B cell (primary cell): ENCODE measurements at regions not wholly inside any gene's neighbourhood (a gene's known extent, or its start where the extent isn't known, plus 50 kb on each side); places are given as distances from the start of the nearest gene placed in this dataset.

Experiments
- ATAC-seq: fragments of 200-7000 bp; cut with Tn5 transposase; one replicate; pipeline ENCODE4 v1.10.0; 2021; ENCODE audit warnings: low read depth, mild to moderate bottlenecking, moderate number of reproducible peaks, moderate library complexity
- CTCF ChIA-PET: fragments of 350-600 bp; sonication (Branson Sonifier 250); formaldehyde crosslinking; loops from one replicate; lab custom pipeline; 2021; ENCODE audit warnings: antibody characterized with exemption, inconsistent platforms; lab: Charles Lee
- POLR2A ChIA-PET: fragments of 350-600 bp; sonication (Branson Sonifier 250); formaldehyde crosslinking; loops from one replicate; lab custom pipeline; 2021; ENCODE audit warnings: antibody characterized with exemption; lab: Charles Lee
- DNase-seq: peaks from one replicate; pipeline ENCODE4 v3.0.0; 2013
- H2AFZ ChIP-seq: 2 replicates; pipeline ENCODE4 v1.6.1; 2012; ENCODE audit warnings: mild to moderate bottlenecking, low read depth, low read length; ENCODE audit not compliant: insufficient read depth, poor library complexity, severe bottlenecking
- H3K27ac ChIP-seq, 2 donors: 1 replicate in 1 of 2; 2 replicates in 1 of 2; pipeline ENCODE4 v1.5.1; 2012 to 2013; ENCODE audit warnings: low read length in 2 of 2, mild to moderate bottlenecking in 2 of 2, moderate library complexity in 1 of 2
- H3K27me3 ChIP-seq, 4 experiments: fragments of 200-600 bp in 1 of 4; sonication (generic) in 1 of 4; replicated peaks in 1 of 4; 1 replicate in 2 of 4; 2 replicates in 2 of 4; pipeline versions ENCODE4 v1.6.1 to v1.7.0; 2013 to 2016; ENCODE audit warnings: low read length in 3 of 4, mild to moderate bottlenecking in 2 of 4, mixed read lengths in 1 of 4, moderate library complexity in 1 of 4; ENCODE audit not compliant: insufficient read depth in 4 of 4, control insufficient read depth in 3 of 4; ENCODE audit errors: control extremely low read depth in 1 of 4
- H3K36me3 ChIP-seq, 2 experiments: replicated peaks in 1 of 2; 1 replicate in 1 of 2; 2 replicates in 1 of 2; pipeline versions ENCODE4 v1.6.1 to v1.7.1; 2013; ENCODE audit warnings: low read length in 1 of 2; ENCODE audit not compliant: insufficient read depth in 2 of 2, control insufficient read depth in 1 of 2; ENCODE audit errors: control extremely low read depth in 1 of 2, extremely low read depth in 1 of 2
- H3K4me1 ChIP-seq, 2 donors: fragments of 200-600 bp in 1 of 2; sonication (generic) in 1 of 2; 1 replicate in 1 of 2; 2 replicates in 1 of 2; pipeline versions ENCODE4 v1.5.1 to v1.6.1; 2013 to 2017; ENCODE audit warnings: low read length in 2 of 2; ENCODE audit not compliant: control insufficient read depth in 2 of 2, insufficient read depth in 2 of 2
- H3K4me2 ChIP-seq: replicated peaks from 2 replicates; pipeline ENCODE3; 2012; ENCODE audit warnings: mild to moderate bottlenecking, low read depth, low read length; ENCODE audit not compliant: poor library complexity, severe bottlenecking
- H3K4me3 ChIP-seq, 5 experiments: fragments of 200-600 bp in 1 of 5; sonication (generic) in 1 of 5; 1 replicate in 3 of 5; 2 replicates in 2 of 5; pipeline versions ENCODE4 v1.5.1 to v1.7.0; 2011 to 2016; ENCODE audit warnings: low read length in 4 of 5, mild to moderate bottlenecking in 4 of 5, low read depth in 2 of 5, control low read depth in 1 of 5, moderate library complexity in 1 of 5; ENCODE audit not compliant: insufficient read depth in 1 of 5; ENCODE audit errors: control extremely low read depth in 1 of 5, extremely low read depth in 1 of 5
- H3K79me2 ChIP-seq: fragments of 200-600 bp; sonication (generic); one replicate; pipeline ENCODE4 v1.6.0; 2016; ENCODE audit warnings: low read length; ENCODE audit not compliant: control insufficient read depth, insufficient read depth
- H3K9ac ChIP-seq: fragments of 200-600 bp; sonication (generic); 2 replicates; pipeline ENCODE4 v1.6.1; 2017; ENCODE audit warnings: mild to moderate bottlenecking, low read length, moderate library complexity
- H3K9me3 ChIP-seq, 3 donors: one replicate each; pipeline versions ENCODE4 v1.6.1 to v1.7.1; 2013; ENCODE audit warnings: low read length in 2 of 3; ENCODE audit not compliant: control insufficient read depth in 2 of 3, insufficient read depth in 1 of 3; ENCODE audit errors: control extremely low read depth in 1 of 3
- H4K20me1 ChIP-seq: 2 replicates; pipeline ENCODE4 v1.6.0; 2012; ENCODE audit warnings: mild to moderate bottlenecking, low read length; ENCODE audit not compliant: insufficient read depth, control insufficient read depth, poor library complexity, severe bottlenecking
- H3K27ac Mint-ChIP-seq: one replicate; pipeline ENCODE4 v1.8.0; 2021; ENCODE audit warnings: mixed read lengths
- H3K27me3 Mint-ChIP-seq: one replicate; pipeline ENCODE4 v1.8.0; 2021; ENCODE audit warnings: mixed read lengths
- H3K4me1 Mint-ChIP-seq: one replicate; pipeline ENCODE4 v1.8.0; 2021; ENCODE audit warnings: mixed read lengths
- H3K4me3 Mint-ChIP-seq: one replicate; pipeline ENCODE4 v1.8.0; 2021; ENCODE audit warnings: mixed read lengths
- H3K9me3 Mint-ChIP-seq: one replicate; pipeline ENCODE4 v1.8.0; 2022; ENCODE audit warnings: mixed read lengths; ENCODE audit not compliant: insufficient read depth
- CTCF ChIP-seq: fragments of 200-600 bp; IDR thresholded peaks from one replicate; pipeline ENCODE4 v1.8.0; 2022; ENCODE audit warnings: antibody characterized with exemption, mild to moderate bottlenecking
- EZH2 ChIP-seq: IDR thresholded peaks from 2 replicates; pipeline ENCODE4 v1.6.1; 2012; ENCODE audit warnings: borderline replicate concordance, low read depth, mild to moderate bottlenecking, moderate library complexity, low read length; ENCODE audit not compliant: insufficient read depth, poor library complexity, severe bottlenecking
- WGBS: methylation state at CpG from one replicate; pipeline ENCODE4 v1.1.5; 2013; ENCODE audit warnings: missing lambda C conversion rate; ENCODE audit not compliant: insufficient coverage; 5-methylcytosine and 5-hydroxymethylcytosine counted together
- intact Hi-C: fragments of 100-400 bp; cut with micrococcal nuclease; formaldehyde crosslinking; loops from one replicate; pipeline ENCODE4 v1.10.0; 2022

- H3K4me3 ChIP-seq, result no peak overlapping the region
- no peak for DNase-seq
- no peak for TF ChIP-seq EZH2
- no peak for TF ChIP-seq CTCF
- no peaks in the 10 kb centered on the region for H3K79me2 ChIP-seq
- Mint-ChIP-seq H3K9me3 (peaks cover 3% of the 10 kb centered on the region), H3K4me1 (no peaks in the 10 kb centered on the region), H3K27me3 (no peaks in the 10 kb centered on the region), H3K27ac (no peak overlapping the region), H3K4me3 (no peak overlapping the region)
- H3K9ac ChIP-seq, result no peak overlapping the region
- H3K27me3 ChIP-seq, result no peaks in the 10 kb centered on the region
- 91% methylated on average over 11 of the region's 15 CpGs for WGBS
- intact Hi-C loops, result no loop called here
- CTCF ChIA-PET, result no interaction called here
- ATAC-seq, result no peak
- H3K4me2 ChIP-seq, result no peak overlapping the region
- peaks cover 0 to 15% (median 0%) of the 10 kb centered on the region in 3 donors for H3K9me3 ChIP-seq
- POLR2A ChIA-PET, result no interaction called here
- no peaks in the 10 kb centered on the region for H3K36me3 ChIP-seq
- no peaks in the 10 kb centered on the region for H3K4me1 ChIP-seq
- no peak overlapping the region for H3K27ac ChIP-seq
- H2AFZ ChIP-seq, result no peak overlapping the region
- H4K20me1 ChIP-seq, result no peaks in the 10 kb centered on the region
Measured at GRCh38 chr2:57850415-57851130, 196.0 kb upstream of the VRK2 start.

DNA sequence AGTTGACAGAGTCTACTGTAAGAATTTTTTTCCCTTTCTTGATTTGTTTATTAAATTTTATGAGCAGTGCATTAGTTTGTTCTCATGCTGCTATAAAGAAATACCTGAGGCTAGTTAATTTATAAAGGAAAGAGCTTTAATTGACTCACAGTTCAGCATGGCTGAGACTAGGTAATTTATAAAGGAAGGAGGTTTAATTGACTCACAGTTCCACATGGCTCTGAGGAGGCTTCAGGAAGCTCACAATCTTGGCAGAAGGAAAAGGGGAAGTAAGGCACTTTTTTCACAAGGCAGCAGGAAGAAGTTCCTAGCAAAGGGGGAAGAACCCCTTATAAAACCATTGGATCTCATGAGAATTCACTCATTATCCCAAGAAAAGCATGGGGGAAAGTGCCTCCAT lies 191.4 kb upstream of the VRK2 start:
- ChIA-PET POLR2A (no interaction called here), CTCF (no interaction called here)
- Histone ChIP-seq H3K9me3 (no peaks in the 10 kb centered on the region), H2AFZ (no peak overlapping the region), H3K27me3 (no peaks in the 10 kb centered on the region), H3K27ac (no peak overlapping the region), H3K4me1 (no peaks in the 10 kb centered on the region), H3K36me3 (no peaks in the 10 kb centered on the region), H3K4me2 (no peak overlapping the region), H3K4me3 (no peak overlapping the region), H4K20me1 (no peaks in the 10 kb centered on the region), H3K79me2 (no peaks in the 10 kb centered on the region), H3K9ac (no peak overlapping the region)
- no peak for DNase-seq
- no peak for ATAC-seq
- H3K27ac Mint-ChIP-seq, result no peak overlapping the region
- no peaks in the 10 kb centered on the region for H3K9me3 Mint-ChIP-seq
- H3K4me3 Mint-ChIP-seq, result no peak overlapping the region
- H3K27me3 Mint-ChIP-seq, result no peaks in the 10 kb centered on the region
- intact Hi-C loops, result no loop called here
- TF ChIP-seq EZH2, result no peak
- no peak for TF ChIP-seq CTCF
- no peaks in the 10 kb centered on the region for H3K4me1 Mint-ChIP-seq
